GM12875 (cell line): ENCODE measurements at regions not wholly inside any gene's neighbourhood (a gene's known extent, or its start where the extent isn't known, plus 50 kb on each side); places are given as distances from the start of the nearest gene placed in this dataset.

Experiments used
- H3K4me3 ChIP-seq: one replicate; pipeline ENCODE4 v1.5.1; 2011; ENCODE audit warnings: low read depth, low read length, control low read depth
- TF ChIP-seq, protein P1 (sequence below): IDR thresholded peaks from 2 replicates; pipeline ENCODE4 v1.5.1; 2011; ENCODE audit warnings: low read depth, mild to moderate bottlenecking, control low read depth, inconsistent platforms, low read length, moderate library complexity, borderline replicate concordance; ENCODE audit not compliant: insufficient read depth

DNA sequence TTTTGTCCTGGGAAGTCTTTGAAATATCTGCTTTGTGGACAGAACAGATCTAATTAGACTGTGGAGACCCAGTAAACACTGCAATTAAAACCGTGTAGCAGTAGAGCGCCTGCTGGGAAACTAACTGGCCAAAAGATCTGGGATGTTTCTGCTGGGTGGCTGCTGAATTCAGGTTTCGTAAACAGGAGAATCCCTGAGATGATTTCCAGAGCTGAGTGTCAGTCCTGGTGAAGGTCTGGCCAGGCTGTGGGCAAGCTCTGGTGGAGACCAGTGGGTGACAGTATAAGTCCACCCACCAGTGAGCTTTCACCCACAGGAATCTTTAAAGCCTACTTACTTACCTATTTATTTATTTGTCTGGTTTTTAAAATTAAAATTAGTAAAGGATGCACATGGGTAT is 257.2 kb downstream of the IRF8 start:
- TF ChIP-seq, protein P1, sequence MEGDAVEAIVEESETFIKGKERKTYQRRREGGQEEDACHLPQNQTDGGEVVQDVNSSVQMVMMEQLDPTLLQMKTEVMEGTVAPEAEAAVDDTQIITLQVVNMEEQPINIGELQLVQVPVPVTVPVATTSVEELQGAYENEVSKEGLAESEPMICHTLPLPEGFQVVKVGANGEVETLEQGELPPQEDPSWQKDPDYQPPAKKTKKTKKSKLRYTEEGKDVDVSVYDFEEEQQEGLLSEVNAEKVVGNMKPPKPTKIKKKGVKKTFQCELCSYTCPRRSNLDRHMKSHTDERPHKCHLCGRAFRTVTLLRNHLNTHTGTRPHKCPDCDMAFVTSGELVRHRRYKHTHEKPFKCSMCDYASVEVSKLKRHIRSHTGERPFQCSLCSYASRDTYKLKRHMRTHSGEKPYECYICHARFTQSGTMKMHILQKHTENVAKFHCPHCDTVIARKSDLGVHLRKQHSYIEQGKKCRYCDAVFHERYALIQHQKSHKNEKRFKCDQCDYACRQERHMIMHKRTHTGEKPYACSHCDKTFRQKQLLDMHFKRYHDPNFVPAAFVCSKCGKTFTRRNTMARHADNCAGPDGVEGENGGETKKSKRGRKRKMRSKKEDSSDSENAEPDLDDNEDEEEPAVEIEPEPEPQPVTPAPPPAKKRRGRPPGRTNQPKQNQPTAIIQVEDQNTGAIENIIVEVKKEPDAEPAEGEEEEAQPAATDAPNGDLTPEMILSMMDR: no peak
- no peak overlapping the region for H3K4me3 ChIP-seq

GRCh38 chr16:86157616-86158247 is 258.8 kb downstream of the IRF8 start:
- TF ChIP-seq, protein P1: no peak

DNA sequence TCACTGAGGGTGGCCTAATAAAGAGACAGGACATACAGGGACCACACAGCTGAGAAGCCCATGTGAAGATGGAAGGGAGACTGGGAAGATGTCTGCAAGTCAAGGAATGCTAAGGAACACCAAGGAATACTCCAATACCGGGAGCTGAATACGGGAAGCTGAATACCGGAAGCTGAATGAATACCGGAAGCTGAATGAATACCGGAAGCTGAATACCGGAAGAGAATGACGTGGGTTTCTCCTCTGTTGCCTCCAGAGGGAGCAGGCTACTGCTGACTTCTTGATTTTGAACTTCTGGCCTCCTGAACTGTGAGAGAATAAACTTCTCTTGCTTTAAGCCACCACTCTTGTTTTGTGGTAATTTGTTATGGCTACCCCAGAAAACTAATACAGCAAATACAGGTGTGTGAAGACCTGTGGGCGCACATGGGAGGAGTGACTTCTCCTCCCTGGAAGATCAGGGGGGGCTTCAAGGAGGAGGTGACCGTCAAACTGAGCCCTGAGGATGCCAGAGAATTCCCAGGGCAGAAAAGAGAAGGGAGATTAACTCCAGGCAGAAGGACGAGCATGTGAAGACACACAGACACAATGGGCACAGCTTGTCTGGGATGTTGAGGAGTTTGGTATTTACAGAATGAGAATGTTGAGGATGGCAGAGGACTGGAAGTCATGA is 259.9 kb downstream of the IRF8 start:
- TF ChIP-seq, protein P1: no peak
- no peak overlapping the region for H3K4me3 ChIP-seq

More at GRCh38 chr16:86157616-86158247, 258.8 kb downstream of the IRF8 start:
- no peak overlapping the region for H3K4me3 ChIP-seq

GRCh38 chr16:86165479-86165878 is 266.5 kb downstream of the IRF8 start:
- no peak overlapping the region for H3K4me3 ChIP-seq
- TF ChIP-seq, protein P1: no peak

DNA sequence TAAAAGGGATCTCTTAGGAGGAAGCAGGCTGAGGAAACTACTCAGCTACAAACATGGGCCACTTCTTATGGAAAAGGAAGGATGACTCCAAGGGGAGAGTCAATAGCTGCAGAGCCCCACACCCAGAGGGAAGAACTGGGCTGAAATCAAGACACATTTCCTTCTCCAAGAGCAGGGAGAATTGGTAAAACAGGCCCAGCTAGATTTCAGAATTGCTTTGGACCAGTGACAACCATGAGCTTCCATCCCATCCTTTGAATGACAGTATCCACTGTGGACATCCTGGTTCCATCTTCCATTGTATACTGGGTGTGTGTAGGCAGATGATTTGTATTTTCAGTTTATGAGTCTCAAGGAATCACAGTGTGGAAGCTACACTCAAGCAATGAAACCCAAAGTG is 267.5 kb downstream of the IRF8 start:
- TF ChIP-seq, protein P1: no peak
- H3K4me3 ChIP-seq: no peak overlapping the region

- TF ChIP-seq, protein P1: no peak
- no peak overlapping the region for H3K4me3 ChIP-seq
These were observed 268.1 kb downstream of the IRF8 start for GRCh38 chr16:86167061-86167460.

GRCh38 chr16:86170720-86171119 is 271.8 kb downstream of the IRF8 start:
- H3K4me3 ChIP-seq: no peak overlapping the region
- TF ChIP-seq, protein P1: no peak
